Left ventricle myocardium inferior (tissue), 1 donor: ENCODE measurements at regions not wholly inside any gene's neighbourhood (a gene's known extent, or its start where the extent isn't known, plus 50 kb on each side); places are given as distances from the start of the nearest gene placed in this dataset.
"Not testable (repeated sequence)": the region's sequence is repeated elsewhere in the genome, so short reads cannot be mapped to it uniquely, and the experiment has no call there.

ENCODE experiments used
- DNase-seq: peaks from one replicate; pipeline ENCODE4 v3.0.0-alpha.2; 2020
- H3K27ac ChIP-seq: fragments of 200-600 bp; replicated peaks from 2 replicates; pipeline ENCODE4 v1.8.0; 2021
- H3K27me3 ChIP-seq: fragments of 200-600 bp; 2 replicates; pipeline ENCODE4 v1.8.0; 2021; ENCODE audit warnings: low read depth
- H3K36me3 ChIP-seq: fragments of 200-600 bp; 2 replicates; pipeline ENCODE4 v1.8.0; 2021
- H3K4me1 ChIP-seq: fragments of 200-600 bp; 2 replicates; pipeline ENCODE4 v1.8.0; 2021
- H3K4me3 ChIP-seq: fragments of 200-600 bp; 2 replicates; pipeline ENCODE4 v1.8.0; 2021; ENCODE audit warnings: mild to moderate bottlenecking, moderate library complexity
- H3K9me3 ChIP-seq: fragments of 200-600 bp; replicated peaks from 2 replicates; pipeline ENCODE4 v1.8.0; 2021
- intact Hi-C: fragments of 100-400 bp; cut with micrococcal nuclease; formaldehyde crosslinking; loops from one replicate; pipeline ENCODE4 v1.11.0; 2022
- TF ChIP-seq, protein P1 (sequence below): fragments of 200-600 bp; IDR thresholded peaks from 2 replicates; pipeline ENCODE4 v1.8.0; 2021; ENCODE audit warnings: antibody characterized with exemption, mild to moderate bottlenecking, borderline replicate concordance
- donor health status: DM: no; HTN: yes; CAD: no; lungs with severe emphysema.

DNA sequence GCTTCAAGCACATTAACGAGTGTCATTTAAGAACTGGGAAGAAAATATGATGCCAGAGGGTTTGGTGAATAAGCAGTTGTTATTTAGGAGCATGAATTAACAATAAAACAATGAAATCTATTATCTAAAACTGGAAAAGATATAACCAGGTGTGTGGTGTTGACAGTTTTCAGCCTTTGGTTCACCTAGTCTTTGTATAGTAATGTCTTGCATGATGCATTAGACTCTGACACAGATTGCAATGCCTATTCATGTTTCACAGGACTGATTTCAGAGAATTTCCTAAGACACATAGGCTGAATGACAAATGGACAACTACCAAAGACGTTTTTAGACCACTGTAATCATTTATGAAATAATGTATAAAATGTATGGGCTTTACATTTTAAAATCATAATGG is 135.1 kb upstream of the CAV2 start:
- H3K4me3 ChIP-seq = no peak overlapping the region
- intact Hi-C loops = no loop called here
- TF ChIP-seq, protein P1, sequence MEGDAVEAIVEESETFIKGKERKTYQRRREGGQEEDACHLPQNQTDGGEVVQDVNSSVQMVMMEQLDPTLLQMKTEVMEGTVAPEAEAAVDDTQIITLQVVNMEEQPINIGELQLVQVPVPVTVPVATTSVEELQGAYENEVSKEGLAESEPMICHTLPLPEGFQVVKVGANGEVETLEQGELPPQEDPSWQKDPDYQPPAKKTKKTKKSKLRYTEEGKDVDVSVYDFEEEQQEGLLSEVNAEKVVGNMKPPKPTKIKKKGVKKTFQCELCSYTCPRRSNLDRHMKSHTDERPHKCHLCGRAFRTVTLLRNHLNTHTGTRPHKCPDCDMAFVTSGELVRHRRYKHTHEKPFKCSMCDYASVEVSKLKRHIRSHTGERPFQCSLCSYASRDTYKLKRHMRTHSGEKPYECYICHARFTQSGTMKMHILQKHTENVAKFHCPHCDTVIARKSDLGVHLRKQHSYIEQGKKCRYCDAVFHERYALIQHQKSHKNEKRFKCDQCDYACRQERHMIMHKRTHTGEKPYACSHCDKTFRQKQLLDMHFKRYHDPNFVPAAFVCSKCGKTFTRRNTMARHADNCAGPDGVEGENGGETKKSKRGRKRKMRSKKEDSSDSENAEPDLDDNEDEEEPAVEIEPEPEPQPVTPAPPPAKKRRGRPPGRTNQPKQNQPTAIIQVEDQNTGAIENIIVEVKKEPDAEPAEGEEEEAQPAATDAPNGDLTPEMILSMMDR = no peak
- peaks cover 18% of the 10 kb centered on the region for H3K4me1 ChIP-seq
- no peaks in the 10 kb centered on the region for H3K27me3 ChIP-seq
- DNase-seq = no peak
- H3K9me3 ChIP-seq = no peaks in the 10 kb centered on the region
- no peaks in the 10 kb centered on the region for H3K36me3 ChIP-seq
- no peak overlapping the region for H3K27ac ChIP-seq

DNA sequence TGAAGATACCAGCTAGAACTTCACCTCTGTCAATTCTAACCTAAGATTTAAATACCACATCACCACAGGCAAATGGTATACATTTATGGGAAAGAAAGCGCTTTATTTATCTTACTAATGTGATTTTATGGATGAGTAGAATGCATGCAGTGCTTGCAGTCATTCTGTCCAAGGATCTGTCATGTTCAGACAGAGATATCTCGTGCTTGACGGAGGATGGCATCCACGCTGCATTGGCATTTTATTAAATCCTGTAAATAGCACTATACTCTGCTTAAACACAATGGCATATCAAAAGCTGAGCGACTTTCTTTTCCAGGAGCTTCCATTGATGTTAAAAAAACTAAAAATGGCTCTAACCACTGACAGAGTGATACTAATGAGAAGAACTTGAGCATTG is 133.7 kb upstream of the CAV2 start:
- H3K9me3 ChIP-seq = no peaks in the 10 kb centered on the region
- H3K4me3 ChIP-seq = no peak overlapping the region
- intact Hi-C loops = no loop called here
- peaks cover 18% of the 10 kb centered on the region for H3K4me1 ChIP-seq
- TF ChIP-seq, protein P1 = no peak
- DNase-seq = no peak
- no peaks in the 10 kb centered on the region for H3K27me3 ChIP-seq
- no peak overlapping the region for H3K27ac ChIP-seq
- no peaks in the 10 kb centered on the region for H3K36me3 ChIP-seq

DNA sequence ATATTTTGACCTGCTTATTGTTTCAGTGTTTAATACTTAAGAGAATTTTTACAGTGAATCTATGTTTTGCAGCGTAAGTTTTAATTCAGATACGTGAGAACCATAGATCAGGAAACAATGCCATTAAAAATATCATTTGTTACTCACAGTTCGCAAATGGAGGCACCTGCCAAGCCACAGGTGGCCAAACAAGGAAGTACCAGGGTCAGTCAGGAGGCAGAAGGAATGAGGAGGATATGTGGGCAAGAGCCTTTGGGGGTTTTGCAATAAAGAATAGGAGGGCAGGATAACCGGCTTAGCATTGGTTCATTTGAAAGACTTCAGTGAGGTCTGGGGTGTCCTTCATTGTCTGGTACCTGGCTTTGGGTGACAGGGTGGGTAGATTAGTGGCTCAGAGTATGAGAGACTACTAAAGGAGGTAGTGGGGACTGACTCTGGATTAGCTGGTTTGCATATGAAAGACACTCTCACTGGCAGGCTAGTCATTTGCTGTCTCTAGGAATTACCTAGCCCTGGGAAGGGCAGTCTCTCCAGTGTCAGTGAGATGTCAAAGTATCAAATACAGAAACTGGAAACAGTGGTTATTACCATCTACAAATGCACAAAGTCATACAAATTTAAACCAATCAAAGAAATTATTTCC is 132.2 kb upstream of the CAV2 start:
- Histone ChIP-seq H3K4me3 (no peak overlapping the region), H3K27ac (no peak overlapping the region), H3K27me3 (no peaks in the 10 kb centered on the region), H3K4me1 (peaks cover 10% of the 10 kb centered on the region), H3K9me3 (no peaks in the 10 kb centered on the region), H3K36me3 (no peaks in the 10 kb centered on the region)
- TF ChIP-seq, protein P1 = no peak
- intact Hi-C loops = no loop called here
- DNase-seq = no peak

DNA sequence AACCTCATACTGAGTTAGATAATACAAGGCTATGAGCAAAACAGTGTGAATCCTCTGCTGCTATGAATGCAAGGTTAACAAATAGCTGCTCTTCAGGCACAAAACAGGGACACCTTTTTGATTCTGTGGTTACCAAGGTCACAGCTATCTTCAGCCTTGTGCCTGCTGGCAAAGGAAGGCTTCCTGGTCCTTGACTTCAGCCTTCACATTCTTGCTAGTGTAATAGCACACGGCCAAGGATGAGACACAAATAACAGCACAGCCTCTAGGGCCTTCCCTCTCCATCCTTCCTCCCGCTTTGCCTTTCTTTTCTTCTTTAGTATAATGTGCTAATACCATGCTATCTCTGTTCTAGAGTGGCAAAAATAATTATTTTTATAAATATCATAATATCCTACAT is 130.6 kb upstream of the CAV2 start:
- Histone ChIP-seq H3K4me1 (peaks cover 10% of the 10 kb centered on the region), H3K27me3 (no peaks in the 10 kb centered on the region), H3K4me3 (no peak overlapping the region), H3K36me3 (no peaks in the 10 kb centered on the region), H3K27ac (no peak overlapping the region), H3K9me3 (no peaks in the 10 kb centered on the region)
- no peak for DNase-seq
- intact Hi-C loops = no loop called here
- TF ChIP-seq, protein P1 = no peak

DNA sequence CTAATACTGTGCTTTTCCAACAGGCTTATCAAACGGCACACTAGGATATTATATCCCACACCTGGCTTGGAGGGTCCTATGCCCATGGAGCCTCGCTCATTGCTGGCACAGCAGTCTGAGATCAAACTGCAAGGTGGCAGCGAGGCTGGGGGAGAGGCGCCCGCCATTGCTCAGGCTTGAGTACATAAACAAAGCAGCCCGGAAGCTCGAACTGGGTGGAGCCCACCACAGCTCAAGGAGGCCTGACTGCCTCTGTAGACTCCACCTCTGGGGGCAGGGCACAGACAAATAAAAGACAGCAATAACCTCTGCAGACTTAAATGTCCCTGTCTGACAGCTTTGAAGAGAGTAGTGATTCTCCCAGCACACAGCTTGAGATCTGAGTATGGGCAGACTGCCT is 128.0 kb upstream of the CAV2 start:
- H3K9me3 ChIP-seq, H3K36me3 ChIP-seq, H3K27ac ChIP-seq, H3K4me3 ChIP-seq, H3K4me1 ChIP-seq, DNase-seq, intact Hi-C loops, H3K27me3 ChIP-seq: not testable (repeated sequence)

DNA sequence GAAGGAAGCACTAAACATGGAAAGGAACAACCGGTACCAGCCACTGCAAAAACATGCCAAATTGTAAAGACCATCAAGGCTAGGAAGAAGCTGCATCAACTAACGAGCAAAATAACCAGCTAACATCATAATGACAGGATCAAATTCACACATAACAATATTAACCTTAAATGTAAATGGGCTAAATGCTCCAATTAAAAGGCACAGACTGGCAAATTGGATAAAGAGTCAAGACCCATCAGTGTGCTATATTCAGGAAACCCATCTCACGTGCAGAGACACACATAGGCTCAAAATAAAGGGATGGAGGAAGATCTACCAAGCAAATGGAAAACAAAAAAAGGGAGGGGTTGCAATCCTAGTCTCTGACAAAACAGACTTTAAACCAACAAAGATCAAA is 126.3 kb upstream of the CAV2 start:
- intact Hi-C loops, H3K36me3 ChIP-seq, H3K9me3 ChIP-seq, H3K27me3 ChIP-seq, H3K27ac ChIP-seq, H3K4me3 ChIP-seq, H3K4me1 ChIP-seq, DNase-seq: not testable (repeated sequence)
